NK-92 treated with Interleukin-12 subunit alpha and Interleukin-12 subunit beta, amount 100 ng/mL, for 24 hours (cell line): ENCODE measurements at regions not wholly inside any gene's neighbourhood (a gene's known extent, or its start where the extent isn't known, plus 50 kb on each side); places are given as distances from the start of the nearest gene placed in this dataset.
"Not testable (repeated sequence)": the region's sequence is repeated elsewhere in the genome, so short reads cannot be mapped to it uniquely, and the experiment has no call there.

ENCODE experiments used
- DNase-seq: peaks from one replicate; lab custom pipeline; 2025; lab: John Stamatoyannopoulos, UW

DNA sequence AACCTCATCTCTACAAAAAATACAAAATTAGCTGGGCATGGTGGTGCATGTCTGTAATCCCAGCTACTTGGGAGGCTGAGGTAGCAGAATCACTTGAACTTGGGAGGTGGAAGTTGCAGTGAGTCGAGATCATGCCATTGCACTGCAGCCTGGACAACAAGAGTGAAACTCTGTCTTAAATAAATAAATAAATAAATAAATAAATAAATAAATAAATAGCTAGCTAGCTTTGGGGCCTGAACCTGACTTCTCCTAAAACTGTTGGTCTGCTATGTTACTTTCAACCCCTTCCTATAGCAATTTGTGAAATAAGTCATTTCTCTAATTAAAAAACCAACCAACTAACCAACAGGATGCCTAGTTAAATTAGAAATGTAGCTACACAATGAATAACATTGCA is 101.0 kb upstream of the KCNG1 start:
- not testable (repeated sequence) for DNase-seq

DNA sequence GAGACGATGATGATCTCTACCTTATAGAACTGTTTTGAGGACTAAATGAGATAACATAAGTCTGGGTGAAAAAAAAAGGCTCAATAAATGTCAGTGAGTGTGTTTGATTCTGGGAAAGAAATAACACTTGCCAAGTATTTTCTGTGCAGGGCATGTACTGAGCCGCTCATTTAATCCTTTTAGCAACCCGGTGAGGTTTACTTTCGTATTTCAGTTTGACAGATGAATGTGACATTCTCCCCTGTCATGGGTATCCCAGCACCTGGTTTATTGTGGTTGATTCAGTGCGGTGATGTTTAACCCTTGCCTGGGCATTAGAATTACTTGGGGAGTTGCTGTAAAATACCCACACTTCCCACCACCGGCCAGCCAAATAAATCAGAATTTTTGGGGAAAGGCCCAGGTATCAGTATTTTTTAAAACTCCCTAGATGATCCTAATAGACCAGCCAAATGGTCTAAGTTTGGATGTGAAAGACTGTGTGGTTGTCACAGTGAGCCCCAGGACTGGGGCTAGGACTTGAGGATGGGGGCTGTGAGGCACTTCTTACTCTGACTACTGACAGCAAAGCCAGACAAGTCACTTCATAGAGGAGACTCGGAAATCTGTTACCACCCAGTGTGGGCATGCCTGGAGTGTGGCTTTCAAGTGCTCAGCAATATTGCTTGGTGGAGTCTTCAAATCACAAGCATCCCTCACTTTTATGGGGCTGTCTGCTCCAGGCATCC is 100.2 kb upstream of the KCNG1 start:
- no peak for DNase-seq

DNA sequence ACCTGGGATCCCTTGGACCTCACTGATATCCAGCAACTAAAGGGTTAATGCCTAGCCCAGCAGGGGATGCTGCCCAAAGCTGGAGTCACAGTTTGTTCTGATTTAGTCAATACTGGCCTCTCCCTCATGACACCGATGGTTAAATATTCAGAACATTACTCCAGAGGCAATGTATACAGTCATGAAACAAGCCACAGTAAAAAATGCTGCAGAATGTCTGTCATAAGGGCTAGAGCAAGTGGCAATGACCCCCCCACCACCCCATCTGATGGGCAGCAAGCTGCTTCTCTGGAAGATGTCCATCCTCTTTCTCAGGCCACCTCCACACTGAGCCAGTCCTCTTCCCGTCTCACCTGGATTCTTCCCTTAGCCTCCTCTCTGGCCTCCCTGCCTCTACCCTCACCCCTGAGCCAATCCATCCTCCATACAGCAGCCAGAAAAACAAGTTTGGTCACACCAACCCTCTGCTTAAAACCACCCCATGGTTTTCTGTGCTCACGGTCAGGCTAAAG is 99.0 kb upstream of the KCNG1 start:
- DNase-seq = no peak

DNA sequence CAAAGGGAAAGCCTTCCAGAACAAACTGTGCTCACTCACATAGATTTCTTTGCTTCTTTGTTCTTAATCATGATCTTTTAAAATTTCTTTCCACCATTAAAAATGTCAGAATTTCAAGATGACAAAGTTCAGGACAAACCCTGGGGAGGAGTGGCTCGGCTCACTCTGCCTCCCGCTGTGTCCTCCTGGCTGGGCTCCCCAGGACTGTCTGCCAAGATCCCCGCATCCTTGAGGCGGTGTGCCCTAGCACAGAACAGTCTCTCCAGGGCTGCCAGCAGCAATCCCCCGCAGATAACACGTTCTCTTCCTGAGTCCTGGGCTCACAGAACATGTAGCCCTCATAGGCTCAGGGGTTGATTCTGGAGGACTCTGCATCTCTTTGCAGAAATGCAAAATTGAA is 98.4 kb upstream of the KCNG1 start:
- DNase-seq = no peak

DNA sequence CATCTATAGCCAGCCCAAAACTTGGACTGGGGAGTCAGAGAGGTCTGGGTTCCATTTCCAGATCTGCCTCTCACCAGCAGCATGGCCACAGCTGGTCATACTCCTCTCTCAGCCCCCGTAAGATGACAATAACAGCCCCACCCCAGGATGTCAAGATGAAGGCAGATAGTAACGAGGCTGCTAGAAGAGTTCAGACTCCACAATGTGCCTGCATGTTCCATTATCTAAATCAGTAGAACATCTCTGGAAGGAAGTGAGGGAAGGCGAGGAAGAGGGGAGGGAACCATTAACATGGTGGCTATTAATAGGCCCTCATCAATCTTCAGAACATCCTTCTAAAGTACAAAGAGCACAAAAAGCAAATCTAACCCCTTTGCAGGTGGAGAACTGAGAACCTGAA is 98.0 kb upstream of the KCNG1 start:
- no peak for DNase-seq

DNA sequence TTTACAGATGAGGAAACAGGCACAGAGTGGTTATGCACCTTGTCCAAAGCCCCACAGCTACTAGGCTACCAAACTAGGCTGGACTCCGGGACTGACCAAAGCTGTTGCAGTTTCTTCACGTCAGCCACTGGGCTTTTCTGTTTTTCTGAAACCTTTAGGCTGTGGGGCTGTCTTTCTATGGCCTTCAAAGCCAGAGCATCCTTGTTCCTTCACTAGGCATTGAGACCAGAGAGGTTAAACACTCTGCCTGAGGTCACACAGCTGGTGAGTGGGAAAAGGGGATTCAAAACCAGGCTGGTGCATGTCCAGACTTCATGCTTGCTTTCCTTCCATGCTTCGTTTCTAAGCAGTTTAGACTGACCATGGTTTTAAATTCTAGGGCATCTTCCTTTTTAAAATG is 97.5 kb upstream of the KCNG1 start:
- no peak for DNase-seq

DNA sequence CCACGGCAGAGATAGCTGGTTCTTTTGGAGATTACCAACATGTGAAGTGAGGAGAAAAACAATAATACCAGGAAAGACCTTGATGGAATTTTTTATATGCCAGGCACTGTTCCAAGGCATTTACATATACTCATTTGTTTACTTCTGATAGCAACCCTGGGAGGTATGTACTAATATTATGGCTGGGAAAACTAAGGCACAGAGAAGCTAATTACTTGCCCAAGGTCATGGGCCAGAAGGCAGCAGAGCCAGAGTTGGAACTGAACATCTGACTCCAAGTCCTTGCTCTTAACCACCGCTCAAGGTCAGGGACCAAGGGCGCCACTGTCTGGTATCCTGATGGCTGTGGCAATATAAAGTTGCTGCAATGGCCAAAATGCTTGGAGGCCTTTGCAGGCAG is 97.0 kb upstream of the KCNG1 start:
- no peak for DNase-seq

DNA sequence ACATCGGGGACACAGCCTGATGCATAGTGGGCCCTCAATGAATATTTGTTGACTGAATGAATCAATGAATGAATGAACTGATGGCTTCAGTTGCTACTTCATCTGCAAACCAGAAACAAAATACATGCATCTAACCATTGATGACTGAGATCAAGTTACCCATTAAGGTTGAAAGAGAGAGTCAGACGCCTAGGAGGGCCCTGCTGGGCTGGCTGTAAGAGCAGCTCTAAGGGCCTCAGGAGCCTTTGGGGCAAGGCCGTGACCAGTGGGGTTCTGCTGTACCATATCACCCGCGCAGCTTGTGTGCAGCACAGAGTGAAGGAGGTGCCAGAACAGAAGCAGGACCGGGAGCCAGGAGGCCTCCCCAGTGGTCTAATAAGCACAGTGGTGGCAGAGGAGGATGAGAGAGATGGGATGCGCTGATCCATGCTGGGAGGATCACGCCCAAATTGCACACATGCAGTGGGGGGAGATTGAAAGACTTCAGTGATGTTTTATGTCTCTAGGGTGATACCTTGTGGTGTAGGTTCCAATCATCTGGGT is 96.1 kb upstream of the KCNG1 start:
- no peak for DNase-seq

DNA sequence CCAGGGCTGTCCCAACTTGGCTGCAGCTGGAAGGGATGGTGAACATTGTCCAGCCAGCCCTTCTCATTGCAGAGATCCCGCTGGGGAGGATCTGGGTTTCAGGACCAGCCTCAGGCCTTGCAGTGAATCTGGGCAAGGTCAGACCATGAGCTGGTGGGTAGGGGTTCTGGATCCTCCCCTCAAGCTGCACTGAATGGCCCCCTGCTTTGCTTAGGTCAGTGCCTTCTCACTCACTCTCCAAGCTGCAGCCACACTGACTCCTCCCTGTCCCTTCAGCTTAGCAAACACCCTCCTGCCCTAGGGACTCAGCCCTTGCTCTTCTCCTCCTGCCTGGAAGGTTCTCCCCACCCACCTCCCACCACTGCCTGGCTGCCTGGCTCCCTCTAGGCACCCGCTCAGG is 95.3 kb upstream of the KCNG1 start:
- no peak for DNase-seq

DNA sequence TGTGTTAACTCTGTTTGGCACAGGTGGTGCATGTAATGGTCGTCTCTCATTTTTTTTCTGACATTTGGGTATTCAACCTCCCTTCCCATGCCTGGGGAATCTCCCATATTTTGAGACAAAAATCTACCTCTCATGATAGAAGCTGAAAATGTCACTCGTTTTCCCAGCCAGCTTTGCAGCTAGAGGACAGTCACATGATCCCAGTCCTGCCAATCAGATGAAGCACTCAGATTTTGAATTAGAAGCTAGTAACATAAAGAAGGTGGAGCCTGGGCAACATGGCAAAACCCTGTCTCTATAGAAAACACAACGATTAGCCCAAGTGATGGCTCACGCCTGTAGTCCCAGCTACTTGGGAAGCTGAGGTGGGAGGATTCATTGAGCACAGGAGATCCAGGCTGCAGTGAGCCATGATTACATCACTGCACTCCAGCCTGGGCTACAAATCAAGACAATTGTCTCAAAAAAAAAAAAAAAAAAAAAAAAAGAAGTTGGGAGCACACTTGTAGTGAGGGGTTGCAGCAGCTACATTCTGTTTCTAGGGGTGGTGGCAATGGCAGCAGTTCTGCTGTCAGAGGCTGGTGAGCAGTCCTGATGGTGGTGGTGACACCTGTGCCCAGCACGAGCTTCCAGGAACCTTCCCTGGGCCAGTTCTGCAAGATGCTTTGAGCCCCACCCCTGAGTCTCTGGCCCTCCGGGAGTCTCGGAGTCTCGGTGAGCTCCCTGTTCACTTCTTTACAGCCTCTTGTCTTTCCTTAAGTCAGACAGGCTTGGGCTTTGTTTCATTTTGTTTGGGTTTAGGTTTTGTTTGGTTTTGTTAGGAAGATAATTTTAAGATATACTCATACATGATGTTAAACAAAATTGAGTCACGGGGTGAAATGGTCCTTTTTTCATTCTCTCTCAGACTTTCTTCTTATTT is 94.1 kb upstream of the KCNG1 start:
- DNase-seq = no peak

DNA sequence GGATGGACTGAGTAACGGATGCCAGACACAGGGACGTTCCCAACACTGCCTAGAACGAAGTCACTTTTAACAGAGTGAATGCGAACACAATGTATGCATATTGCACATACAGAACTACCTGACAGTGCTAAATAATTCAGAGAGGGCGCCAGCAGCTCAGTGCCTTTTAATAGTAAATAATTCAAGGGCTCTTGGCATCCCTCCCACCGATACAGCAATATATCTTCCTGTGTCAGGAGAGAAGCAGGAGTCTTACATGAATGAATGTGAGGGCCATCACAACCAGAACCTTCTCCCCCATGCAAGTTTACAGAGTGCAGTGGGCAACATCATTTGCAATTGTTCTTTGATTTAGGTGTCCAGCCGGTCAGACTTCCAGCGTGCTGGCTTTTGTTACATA is 88.4 kb upstream of the KCNG1 start:
- DNase-seq = no peak

DNA sequence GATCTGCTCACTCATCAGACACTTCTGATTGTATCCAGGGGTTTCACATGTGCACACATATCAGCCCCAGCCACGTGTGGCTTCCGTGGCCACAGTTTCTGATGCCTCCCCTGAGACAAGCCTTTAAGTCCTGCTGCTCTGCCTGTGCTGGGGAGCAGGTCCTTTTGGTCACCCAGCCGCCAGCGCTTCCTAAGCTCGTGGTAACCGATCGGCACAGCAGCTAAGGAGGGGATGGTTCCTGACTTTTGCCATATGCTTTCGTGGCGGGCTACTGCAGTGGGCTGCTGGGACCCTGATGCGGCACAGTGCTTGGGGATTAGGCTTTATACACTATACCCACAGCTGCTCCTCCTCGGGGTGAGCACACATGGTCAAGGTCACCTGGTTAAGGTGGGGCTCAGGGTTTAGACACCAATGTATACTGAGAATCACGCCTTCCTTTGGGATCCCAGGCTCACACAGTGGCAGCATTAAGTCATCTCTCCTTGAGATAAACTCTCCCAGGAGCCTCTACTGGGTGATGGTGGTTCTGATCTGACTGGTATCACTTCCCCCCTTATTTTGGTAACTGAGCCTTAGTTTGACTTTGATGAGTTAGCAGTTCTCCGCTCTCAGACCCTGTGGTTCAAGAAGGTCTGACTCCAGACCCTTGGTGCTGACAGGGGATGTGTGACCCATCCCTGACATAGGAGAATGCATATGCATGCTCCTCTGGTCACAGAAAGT is 85.9 kb upstream of the KCNG1 start:
- DNase-seq = no peak

DNA sequence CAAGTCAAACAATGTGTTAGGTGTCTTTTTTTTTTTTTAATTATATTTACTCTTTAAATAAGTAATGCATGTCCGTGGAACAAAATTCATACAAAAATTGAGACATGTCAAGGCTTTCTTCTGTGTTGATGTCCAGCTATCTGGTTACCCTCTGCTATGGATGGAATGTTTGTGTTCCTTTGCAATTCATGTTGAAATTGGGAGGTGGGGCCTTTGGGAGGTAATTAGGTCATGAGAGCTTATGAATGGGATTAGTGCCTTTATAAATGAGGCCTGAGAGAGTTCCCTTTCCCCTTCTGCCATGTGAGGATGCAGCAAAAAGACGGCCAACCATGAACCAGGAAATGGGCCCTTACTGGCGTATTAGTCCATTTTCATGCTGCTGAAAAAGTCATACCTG is 83.1 kb upstream of the KCNG1 start:
- DNase-seq = no peak

DNA sequence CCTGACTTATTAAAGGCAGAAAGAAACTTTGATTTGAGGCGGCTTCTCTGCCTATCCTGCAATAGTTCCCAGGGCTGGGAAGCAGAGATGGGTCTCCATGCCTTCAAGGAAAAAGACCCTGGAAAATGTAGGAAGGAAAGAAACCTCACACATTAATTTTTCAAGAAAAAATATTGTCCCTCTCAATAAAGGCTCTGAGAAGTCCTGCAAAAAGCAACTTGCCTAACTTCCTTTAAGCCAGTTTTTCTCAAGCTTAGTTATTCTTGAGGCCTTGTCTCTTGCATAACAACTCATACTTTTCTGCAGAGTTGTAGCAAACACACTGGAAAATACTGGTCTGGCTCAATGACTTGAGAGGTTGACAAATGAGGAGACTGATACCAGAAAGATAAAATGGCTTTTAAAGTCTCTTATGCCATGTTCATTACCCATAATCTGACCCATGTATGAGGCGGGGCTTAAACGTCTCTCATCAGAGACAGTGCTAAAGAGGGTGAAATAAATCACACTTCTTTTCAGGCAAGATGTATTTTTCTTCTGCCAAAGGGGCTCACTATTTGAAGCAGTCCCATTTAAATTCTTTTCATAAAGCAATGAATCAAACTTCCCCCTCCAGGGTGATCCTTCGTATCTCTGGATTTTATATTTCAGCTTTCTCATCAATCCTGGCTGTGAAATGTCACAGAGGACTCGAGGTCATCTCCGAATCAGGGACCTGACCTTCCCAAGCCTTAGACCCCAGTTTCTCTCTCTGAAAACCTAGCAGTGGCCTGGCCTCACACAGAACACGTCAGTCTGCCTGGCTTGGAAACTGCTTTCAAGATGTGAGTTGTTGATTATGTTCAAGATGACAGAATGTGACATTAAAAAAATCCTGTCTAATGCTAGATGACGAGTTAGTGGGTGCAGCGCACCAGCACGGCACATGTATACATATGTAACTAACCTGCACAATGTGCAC is 82.3 kb upstream of the KCNG1 start:
- no peak for DNase-seq

DNA sequence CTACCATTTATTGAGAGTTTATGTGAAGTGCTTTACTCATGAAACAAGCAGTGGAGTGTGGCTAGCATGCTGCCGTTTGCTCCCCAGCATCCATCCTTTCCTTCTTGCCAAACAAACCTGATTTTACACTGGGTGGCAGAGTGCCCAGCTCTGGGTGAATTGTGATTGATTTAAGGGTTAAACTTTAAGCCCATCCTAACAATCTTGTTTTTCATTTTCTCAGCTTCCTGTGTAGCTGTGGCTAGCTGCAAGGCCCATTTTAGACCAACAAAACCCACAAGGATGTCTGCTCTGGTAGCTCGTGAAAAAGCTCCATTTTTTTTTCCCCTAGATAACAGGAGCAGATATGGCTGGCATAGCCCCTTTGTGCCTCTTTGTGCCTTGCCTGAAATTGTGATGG is 77.7 kb upstream of the KCNG1 start:
- DNase-seq = no peak

DNA sequence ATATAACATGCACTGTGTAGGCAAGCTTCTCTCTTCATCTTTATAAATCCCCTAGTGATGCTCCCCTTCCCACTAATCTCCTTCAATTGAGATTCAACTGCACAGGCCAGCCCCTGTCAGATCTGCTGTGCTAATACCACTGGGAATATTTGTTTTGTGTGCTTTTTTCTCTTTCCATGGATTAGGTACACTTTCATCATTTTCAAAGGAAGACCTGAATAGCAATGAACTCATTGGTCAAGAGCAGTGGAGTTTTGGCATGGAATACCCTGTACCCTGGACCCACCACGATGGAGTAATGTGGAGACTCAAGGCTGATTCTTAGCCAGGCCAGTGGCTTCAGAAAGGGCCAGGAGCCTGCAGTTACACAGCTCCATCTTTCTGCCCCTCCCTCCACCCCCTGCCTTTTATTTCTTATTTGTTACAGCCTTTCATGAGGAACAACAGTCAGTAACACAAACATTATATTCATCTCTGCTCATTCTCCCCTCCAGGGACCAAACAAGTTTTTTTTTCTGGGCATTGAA is 75.4 kb upstream of the KCNG1 start:
- DNase-seq = no peak

DNA sequence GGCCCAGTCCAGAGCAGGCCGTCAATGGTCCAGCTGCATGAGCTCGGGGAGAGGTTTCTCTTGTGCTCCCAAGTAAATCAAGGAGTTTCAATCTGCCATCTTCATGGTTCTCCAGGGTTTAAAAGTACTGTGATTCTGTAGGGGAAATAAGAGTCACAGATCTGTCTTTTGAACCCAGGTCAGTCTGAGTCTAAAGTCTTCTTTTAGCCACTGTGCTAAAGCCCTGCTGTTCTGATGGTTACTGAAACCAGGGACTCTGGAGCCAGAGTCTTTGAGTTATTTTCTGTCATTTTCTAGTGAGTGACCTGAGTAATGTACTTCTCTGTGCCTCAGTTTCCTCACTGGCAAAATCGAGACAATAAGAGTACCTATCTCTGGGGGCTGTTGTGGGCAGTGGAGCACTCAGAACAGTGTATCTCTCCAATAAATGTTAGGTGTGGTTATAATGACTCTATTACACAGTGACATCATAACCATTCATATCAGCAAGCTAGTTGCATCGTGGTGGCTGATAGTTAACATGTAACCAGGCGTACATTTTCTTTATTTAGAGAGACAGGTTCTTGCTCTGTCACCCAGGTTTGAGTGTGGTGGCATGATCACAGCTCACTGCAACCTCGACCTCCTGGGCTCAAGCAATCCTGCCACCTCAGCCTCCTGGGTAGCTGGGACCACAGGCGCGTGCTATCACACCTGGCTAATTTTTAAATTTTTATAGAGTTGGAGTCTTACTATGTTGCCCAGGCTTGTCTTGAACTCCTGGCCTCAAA is 74.6 kb upstream of the KCNG1 start:
- no peak for DNase-seq

DNA sequence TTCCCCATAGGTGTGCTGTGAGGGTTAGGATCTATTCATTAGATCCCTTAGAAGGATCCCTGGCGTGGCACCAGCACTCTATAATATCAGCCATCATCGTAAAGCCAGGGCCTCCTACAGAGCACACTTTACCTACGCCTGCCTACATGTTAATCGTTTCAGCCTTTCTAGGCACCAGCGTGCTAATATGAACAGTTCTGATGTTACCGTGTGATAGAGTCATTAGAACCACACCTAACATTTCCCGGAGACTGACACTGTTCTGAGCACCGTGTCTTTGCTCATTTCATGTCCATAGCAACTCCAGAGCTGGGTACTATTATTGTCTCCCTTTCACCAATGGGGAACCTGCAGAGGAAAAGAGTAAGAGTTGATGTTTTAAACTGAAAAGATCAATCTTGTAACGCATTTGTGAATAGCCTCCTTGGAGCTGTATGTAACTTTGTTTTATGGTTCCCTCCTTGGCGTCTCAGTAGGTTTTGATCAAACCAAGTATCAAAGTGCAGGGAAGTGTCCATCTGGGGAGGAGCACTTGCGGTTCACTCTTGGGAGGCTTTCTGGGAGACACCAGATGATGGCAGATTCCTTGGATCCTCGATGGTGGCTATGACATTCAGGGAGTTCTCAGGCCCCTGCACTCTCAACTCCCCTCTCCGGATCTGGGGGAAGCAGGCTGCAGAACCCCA is 73.8 kb upstream of the KCNG1 start:
- no peak for DNase-seq
